ENCODE measurements at regions not wholly inside any gene's neighbourhood (a gene's known extent, or its start where the extent isn't known, plus 50 kb on each side); places are given as distances from the start of the nearest gene placed in this dataset.

- TF ChIP-seq CTCF (conservative IDR thresholded peaks at IDR 0.05; ENCODE audit: low read depth, low read length) (no peak), EZH2 (IDR thresholded peaks at IDR 0.05; ENCODE audit: borderline replicate concordance, low read depth, low read length, poor library complexity, severe bottlenecking) (no peak)
Observed at GRCh38 chr7:156049366-156049765, 237.1 kb upstream of the SHH start.
